Chondrocyte (in vitro differentiated cells): ENCODE measurements at regions not wholly inside any gene's neighbourhood (a gene's known extent, or its start where the extent isn't known, plus 50 kb on each side); places are given as distances from the start of the nearest gene placed in this dataset.

ENCODE experiments used
- DNase-seq: peaks from one replicate; pipeline ENCODE4 v3.0.0; 2021; ENCODE audit warnings: mixed read lengths, low spot score
- H3K27ac Mint-ChIP-seq: one replicate; pipeline ENCODE4 v1.8.0; 2021; ENCODE audit warnings: mild to moderate bottlenecking, moderate library complexity, mixed read lengths; ENCODE audit not compliant: unreplicated experiment
- H3K27me3 Mint-ChIP-seq: 2 replicates; pipeline ENCODE4 v1.8.0; 2021; ENCODE audit warnings: low read depth, mixed read lengths
- H3K36me3 Mint-ChIP-seq: 2 replicates; pipeline ENCODE4 v1.8.0; 2021; ENCODE audit warnings: low read depth, mixed read lengths
- H3K4me1 Mint-ChIP-seq: 2 replicates; pipeline ENCODE4 v1.8.0; 2021; ENCODE audit warnings: low read depth, mild to moderate bottlenecking, mixed read lengths
- H3K4me3 Mint-ChIP-seq: one replicate; pipeline ENCODE4 v1.8.0; 2021; ENCODE audit warnings: mild to moderate bottlenecking, moderate library complexity, mixed read lengths; ENCODE audit not compliant: unreplicated experiment
- H3K9me3 Mint-ChIP-seq: 2 replicates; pipeline ENCODE4 v1.8.0; 2021; ENCODE audit warnings: low read depth, mixed read lengths
- TF ChIP-seq, protein P1 (sequence below): fragments of 200-600 bp; sonication (generic); IDR thresholded peaks from 2 replicates; pipeline ENCODE4 v1.5.0; 2021; ENCODE audit warnings: antibody characterized with exemption, mild to moderate bottlenecking, moderate library complexity

DNA sequence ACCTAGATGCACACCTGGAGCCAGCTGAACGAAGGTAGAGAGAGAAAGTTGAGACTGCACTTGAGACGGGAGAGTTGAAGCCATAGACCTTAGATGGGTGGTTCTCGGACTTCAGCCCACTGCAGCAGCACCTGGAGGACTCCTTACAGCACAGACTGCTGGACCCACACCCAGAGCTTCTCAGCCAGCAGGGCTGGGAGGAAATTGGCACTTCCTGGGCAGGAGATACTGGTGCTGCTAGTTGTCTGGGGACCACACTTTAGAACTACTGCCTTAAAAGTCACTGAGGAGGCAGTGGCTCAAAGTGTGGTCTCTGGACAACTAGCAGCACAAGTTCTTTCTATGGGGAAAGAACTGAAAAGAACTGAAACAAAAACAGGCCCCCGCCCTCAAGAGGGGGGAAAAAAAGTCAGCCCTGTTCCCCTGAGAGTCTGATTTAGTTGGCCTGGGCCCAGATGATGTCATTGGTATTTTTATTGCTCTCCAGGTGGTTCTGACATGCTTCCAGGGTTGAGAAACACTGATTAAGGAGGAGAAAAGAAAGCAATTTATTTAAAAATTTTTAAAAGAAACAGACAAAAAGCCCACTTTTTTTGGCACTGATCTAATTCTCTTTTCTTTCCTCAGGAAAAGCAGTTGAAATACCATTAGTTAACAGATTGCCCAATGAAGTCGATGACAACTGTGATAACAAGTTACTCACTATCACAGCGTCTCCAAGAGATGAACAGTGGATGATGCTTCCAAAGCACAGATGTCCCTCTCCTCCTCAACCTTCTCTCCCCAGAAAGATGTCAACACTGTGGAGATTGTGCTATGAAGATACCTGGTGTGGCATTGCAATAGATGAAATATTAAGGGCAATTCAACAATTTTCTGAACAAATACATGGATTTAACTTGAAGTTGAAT is 73.6 kb upstream of the ADAMTS16 start:
- H3K4me3 Mint-ChIP-seq: no peak overlapping the region
- H3K27me3 Mint-ChIP-seq: peaks cover 21% of the 10 kb centered on the region
- no peaks in the 10 kb centered on the region for H3K9me3 Mint-ChIP-seq
- no peak for DNase-seq
- H3K27ac Mint-ChIP-seq: no peak overlapping the region
- H3K36me3 Mint-ChIP-seq: no peaks in the 10 kb centered on the region
- TF ChIP-seq, protein P1, sequence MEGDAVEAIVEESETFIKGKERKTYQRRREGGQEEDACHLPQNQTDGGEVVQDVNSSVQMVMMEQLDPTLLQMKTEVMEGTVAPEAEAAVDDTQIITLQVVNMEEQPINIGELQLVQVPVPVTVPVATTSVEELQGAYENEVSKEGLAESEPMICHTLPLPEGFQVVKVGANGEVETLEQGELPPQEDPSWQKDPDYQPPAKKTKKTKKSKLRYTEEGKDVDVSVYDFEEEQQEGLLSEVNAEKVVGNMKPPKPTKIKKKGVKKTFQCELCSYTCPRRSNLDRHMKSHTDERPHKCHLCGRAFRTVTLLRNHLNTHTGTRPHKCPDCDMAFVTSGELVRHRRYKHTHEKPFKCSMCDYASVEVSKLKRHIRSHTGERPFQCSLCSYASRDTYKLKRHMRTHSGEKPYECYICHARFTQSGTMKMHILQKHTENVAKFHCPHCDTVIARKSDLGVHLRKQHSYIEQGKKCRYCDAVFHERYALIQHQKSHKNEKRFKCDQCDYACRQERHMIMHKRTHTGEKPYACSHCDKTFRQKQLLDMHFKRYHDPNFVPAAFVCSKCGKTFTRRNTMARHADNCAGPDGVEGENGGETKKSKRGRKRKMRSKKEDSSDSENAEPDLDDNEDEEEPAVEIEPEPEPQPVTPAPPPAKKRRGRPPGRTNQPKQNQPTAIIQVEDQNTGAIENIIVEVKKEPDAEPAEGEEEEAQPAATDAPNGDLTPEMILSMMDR: no peak
- peaks cover 29% of the 10 kb centered on the region for H3K4me1 Mint-ChIP-seq

DNA sequence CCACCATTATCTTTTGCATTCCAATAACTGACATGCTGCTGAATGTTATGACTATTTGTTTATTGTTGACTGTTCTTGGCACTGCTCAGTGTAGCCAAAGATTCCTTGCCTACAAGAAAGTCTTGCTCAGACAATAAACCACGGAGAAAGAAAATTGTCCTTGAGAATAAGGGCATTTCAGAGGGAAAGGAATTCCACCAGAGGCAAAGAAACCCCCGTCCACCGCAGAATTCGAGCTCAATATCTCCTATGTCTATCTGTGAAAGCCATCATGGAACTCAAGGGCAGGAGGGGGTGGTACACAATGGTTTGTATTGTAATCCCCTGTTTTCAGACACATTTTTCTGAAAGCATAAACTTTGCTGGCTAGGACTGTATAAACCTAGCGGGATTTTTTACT is 70.3 kb upstream of the ADAMTS16 start:
- no peak for DNase-seq
- Mint-ChIP-seq H3K9me3 (peaks cover 6% of the 10 kb centered on the region), H3K27me3 (peaks cover 29% of the 10 kb centered on the region), H3K4me3 (no peak overlapping the region), H3K27ac (no peak overlapping the region), H3K36me3 (no peaks in the 10 kb centered on the region), H3K4me1 (peaks cover 23% of the 10 kb centered on the region)
- TF ChIP-seq, protein P1: no peak

DNA sequence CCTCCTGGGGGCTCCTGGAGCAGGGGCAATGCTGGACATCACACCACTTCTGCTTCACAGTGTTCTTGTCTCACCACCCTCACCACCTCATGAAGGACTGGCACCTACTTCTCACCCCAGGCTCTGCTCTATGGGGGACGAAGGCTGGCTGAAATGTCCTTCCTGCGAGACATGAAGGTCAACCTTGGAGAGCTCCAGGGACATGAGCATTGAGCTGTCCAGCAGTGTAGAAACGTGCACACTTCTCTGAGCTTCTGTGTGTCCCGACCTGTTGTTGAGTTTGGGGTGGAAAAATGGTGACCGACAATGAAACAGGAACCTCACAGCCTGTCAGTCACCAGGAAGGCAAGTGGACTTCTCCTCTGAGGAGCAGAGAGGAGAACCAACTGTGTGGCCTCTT is 68.6 kb upstream of the ADAMTS16 start:
- Mint-ChIP-seq H3K27me3 (peaks cover 29% of the 10 kb centered on the region), H3K9me3 (peaks cover 6% of the 10 kb centered on the region), H3K4me3 (no peak overlapping the region), H3K4me1 (peaks cover 11% of the 10 kb centered on the region), H3K27ac (no peak overlapping the region), H3K36me3 (no peaks in the 10 kb centered on the region)
- DNase-seq: no peak
- TF ChIP-seq, protein P1: no peak

DNA sequence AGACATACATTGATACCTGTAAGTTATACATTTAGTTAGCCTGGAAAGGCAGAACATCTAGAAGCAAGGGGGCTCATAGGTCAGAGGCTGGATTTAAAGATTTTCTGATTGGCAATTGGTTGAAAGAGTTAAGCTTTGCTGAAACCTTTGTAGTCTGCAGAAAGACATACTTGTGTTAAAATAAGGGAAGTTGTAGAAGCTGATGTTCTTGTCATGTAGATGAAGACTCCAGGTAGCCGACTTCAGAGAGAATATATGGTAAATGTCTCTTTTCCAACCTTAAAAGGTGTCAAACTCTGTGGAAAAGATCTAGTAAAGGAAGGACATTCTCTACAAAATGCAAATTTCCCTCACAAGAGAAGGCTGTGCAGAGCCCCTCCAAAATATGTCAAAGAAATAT is 62.9 kb upstream of the ADAMTS16 start:
- H3K4me1 Mint-ChIP-seq: no peaks in the 10 kb centered on the region
- no peak overlapping the region for H3K27ac Mint-ChIP-seq
- H3K36me3 Mint-ChIP-seq: no peaks in the 10 kb centered on the region
- no peak overlapping the region for H3K4me3 Mint-ChIP-seq
- peaks cover 28% of the 10 kb centered on the region for H3K27me3 Mint-ChIP-seq
- DNase-seq: no peak
- H3K9me3 Mint-ChIP-seq: peaks cover 5% of the 10 kb centered on the region
- TF ChIP-seq, protein P1: no peak

DNA sequence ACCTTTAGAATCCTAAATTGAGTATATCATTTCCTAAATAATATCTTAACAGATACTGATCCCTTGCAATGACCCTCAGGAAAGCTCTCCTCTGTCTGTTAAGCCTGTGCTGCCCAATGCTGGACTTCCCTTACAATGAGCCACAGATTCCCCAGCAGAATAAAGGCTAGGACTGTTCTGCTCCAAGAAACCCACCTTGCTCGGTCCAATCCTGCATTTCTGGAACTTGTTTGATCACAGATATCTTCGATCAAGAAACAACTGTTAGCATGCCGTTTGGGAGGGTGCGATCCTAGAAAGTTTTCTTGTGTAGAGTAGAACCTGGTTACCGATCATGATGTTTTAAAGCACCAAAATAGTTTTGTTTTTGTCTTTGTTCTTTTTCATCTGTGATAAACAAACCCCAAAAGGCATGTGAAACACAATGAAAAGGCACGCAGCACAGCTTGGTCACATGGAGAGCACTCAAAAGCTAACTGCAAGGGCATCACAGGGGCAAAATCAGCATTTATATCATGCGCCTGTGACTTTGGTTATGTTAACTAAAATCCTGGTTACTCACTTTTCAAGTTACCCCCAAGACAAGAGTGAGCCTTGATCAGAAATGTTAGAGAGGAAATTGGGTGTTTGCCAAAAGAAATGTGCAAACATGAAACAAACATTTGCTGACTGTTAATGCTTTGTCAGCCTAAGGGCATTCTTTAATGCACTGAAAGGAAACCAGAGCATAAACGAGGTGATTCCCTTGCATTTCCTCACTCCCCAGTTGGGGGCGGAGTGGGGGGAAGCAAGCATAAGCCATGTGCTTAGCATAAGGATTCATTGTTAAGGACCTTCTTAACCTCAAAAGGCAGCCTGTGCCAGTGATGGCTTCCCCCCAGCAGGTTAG is 61.9 kb upstream of the ADAMTS16 start:
- Mint-ChIP-seq H3K4me1 (no peaks in the 10 kb centered on the region), H3K9me3 (no peaks in the 10 kb centered on the region), H3K36me3 (no peaks in the 10 kb centered on the region), H3K27me3 (peaks cover 23% of the 10 kb centered on the region), H3K4me3 (no peak overlapping the region), H3K27ac (no peak overlapping the region)
- no peak for DNase-seq
- TF ChIP-seq, protein P1: no peak
